HG03432 (cell line): ENCODE measurements at regions not wholly inside any gene's neighbourhood (a gene's known extent, or its start where the extent isn't known, plus 50 kb on each side); places are given as distances from the start of the nearest gene placed in this dataset.

Source experiments
- ATAC-seq: cut with Tn5 transposase; IDR thresholded peaks from one replicate; pipeline ENCODE4 v1.9.1; 2021; ENCODE audit warnings: mild to moderate bottlenecking, moderate library complexity; ENCODE audit not compliant: unreplicated experiment

DNA sequence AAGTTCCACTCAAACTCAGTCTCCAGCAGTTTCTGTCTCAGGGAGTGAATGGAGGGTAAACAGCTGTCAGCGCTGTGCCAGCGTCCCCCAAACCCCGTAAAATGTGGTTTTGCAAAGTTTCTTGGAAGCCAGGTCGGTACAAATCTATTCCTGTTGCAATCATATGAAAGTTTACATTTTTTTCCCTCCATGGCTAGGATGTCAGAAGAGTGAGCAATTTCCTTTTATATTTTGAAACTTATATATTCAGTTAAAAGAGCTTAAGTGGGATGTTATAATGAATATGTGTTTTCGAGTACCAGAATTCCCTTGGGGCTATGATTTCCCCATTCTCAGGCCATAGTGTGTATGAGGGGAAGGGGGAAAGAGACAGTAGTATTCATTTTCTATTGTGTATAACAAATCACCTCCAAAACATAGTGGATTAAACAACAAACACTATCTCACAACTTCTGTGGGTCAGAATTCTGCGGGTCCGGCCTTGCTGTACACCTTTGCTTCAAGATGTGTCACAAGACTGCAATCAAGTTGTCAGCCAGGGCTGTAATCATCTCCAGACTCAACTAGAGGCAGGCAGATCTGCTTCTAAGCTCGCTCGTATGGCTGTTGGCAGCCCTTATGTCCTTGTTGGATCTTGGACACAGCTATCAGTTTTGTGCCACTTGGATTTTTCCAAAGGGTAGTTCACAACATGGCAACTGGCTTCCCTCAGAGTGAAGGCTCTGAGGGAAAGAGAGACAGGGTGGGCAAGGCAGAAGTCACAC lies 107.4 kb downstream of the SNX18 start:
- ATAC-seq, result no peak

DNA sequence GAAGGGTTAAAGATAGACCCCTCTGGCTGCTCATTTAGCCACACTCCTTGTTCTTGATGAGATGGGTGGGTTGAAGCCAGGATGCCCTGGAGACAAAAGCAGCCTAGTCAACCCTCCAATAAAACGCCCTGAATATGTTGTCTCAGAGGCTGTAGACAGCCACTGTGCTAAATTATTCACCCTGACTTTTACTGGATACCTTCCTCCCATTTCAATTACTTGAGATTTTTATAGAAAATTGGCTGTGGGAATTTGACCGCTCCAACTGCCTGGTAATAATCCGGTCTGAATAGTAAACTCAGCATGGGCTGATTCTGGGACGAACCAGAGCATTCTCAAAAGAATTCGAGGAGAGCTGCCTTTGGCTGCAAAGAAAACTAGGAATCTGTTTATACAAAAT lies 104.2 kb downstream of the SNX18 start:
- no peak for ATAC-seq

DNA sequence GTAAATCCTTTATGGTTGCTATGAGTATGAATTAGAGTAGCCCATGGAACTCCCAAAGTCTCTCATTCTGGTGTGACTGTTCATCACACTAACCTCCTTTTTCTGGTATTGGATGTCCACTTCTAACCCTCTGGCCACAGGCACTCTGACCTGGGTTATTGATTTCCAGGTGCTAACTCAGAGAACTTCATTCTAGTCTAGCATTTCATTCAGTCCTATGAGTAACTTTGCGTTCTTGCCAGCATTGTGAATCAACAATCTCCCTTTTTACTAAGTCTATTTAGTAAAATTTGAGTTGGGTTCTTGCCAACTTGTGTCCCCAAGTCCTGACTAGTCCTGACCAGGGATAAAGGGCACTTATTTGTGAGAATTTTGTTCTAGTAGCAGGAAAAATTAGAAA lies 103.5 kb downstream of the SNX18 start:
- ATAC-seq, result no peak

DNA sequence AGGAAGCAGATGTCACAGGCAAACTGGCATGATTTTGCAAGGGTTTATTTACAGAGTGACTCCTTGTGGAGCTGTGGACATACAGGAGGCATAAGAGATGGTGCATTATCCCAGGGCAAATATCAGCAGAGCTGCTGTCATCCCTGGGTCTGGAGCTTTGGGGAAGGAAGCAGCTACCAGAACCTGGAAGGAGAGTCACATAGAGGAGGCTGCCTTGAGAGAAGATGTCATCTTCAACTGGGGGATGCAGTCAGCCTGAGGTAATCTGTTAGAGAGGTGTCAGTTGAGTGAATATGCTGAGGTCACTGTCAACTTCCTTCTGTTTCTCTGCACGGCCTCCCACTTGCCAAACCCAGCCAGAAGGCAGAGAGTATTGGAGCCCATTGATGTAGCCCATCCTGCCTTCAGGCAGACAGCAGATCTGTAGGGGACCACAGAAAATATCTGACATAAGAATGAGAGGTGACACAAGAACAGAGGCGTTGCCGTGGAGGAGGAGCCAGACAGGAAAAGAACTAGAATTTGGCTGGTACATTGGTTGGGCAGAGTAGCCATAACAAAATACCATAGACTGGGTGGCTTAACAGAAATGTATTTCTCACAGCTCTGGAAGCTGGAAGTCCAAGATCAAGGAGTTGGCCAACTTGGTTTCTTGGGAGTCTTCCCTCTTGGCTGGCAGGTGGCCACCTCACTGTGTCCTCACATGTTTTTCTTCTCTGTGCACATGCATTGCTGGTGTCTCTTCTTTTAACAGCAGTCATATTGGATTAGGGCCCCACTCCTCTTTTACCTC lies 102.8 kb downstream of the SNX18 start:
- ATAC-seq, result no peak

DNA sequence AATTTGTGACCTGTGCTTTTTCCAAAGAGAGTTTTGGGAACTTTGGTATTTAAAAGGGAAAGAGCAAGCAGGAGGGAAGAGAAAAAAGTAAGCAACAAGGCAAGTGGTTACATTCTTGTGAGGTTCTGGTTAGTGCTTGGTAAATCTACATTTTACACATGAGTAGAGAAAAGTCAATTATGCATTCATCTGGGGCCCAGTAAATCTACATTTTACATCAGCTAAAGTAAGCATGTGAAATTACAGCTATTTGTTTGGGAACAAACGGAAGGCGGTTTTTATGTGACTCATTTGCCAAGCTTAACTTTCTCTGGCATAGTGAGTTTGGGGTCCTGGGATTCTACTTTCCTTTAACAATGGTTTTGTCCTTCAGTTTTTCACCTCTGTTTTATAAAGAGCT lies 102.2 kb downstream of the SNX18 start:
- ATAC-seq, result no peak

DNA sequence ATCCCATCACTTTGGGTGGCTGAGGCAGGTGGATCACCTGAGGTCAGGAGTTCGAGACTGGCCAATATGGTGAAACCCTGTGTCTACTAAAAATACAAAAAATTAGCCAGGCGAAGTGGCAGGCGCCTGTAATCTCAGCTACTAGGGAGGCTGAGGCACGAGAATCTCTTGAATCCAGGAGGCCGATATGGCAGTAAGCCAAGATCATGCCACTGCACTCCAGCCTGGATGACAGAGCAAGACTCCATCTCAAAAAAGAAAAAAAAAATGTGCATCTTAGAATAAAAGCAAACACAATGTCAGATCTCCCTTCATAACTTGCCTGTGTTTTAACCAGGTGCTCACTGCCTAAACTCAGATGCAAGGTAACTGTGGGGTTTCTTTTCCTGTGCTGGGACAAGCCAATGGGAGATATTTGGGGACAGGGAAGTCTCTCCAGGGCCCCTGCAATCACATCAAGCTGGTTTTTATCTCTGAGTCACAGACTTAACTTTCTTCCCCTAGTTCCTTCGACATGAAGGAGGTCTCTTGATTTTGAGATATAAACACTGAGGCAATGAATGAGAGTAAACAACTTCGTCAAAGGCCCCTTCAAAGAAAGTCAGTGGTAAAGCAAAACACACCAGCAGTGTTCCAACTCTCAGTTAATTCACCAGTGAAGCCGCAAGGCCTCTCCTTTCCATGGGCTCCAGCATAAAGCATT lies 99.1 kb downstream of the SNX18 start:
- ATAC-seq, result no peak

DNA sequence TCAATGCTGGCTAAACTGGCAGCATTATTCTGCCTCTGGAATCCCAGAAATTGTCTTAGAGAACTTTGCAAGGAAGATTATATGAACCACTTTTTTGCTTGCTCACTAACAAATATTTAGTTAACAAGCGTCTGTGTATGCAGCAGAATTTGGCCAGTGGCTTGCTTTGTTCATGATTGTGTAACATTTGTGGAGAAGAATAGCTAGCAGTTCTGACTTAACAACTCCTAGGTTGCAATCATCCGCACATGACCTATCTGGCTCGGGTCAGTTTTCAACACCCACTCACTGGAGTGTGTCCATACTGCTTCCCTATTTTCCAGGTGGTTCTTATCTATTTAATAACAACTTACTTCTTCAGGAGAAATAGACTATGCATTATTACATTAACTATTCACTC lies 98.5 kb downstream of the SNX18 start:
- ATAC-seq, result no peak

DNA sequence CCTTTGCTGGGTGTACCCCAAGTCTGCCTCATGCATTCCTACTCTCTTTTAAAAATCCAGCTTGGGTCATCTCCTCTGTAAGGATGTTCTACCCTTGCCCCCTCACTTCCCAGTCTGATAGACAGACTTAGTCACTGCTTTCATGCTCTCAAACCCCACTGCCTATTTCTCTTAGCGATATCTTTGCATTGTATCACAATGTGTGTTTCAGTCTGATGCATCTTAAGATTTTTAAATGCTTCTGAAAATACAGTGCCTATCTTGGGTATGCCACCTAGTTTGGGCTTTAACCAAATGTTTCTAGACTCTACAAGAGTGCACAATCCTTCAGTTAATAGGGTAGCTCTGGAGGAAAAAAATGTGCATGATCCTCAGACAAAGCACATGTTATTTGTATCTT lies 97.8 kb downstream of the SNX18 start:
- ATAC-seq, result no peak

DNA sequence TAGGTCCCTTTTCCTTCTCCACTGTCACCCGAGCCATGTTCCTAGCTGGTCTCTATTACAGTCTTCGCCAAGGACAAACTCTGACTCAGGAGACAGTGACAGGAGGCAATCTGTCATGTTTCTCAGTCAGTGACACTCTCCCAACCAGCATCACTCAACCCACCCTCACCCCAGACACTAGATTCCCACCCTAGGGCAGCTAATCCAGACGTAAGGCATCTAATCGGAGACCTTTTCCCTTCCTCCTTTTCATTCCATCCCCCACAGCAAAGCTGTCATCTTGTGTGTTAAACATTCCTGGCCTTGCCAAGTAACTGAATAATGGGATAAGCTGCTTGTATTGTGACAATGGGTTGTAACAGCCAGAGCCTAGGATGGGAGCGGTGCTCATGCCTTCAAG lies 95.2 kb downstream of the SNX18 start:
- no peak for ATAC-seq

DNA sequence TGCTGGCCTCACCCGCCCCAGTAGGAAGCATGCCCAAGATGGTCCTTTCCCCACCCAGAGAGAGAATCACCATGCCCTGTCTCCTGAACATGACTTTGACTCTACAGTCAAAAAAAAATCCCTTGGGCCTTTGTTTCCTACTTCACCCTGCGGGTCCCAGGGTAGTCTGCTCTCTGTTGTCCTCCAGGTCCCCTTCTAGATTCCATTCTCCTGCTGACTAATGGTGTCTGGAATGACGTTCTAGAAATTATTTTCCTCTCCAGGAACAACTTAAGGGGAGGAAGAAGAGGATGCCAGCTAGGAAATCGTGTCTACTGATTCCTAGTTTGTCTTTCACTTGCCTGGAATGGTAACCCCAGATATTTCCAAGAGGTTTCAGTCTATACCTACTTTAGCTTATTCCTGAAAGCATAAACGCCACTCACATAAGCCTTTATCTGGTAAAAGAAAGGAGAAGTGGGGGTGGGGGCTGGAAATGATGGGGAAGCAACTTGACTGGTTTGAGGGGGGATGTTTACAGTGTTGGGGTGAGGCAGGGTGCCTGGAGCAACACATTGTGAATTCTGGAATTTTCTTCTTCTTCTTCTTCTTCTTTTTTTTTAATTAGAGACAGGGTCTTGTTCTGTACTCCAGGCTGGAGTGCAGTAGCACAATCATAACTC lies 93.9 kb downstream of the SNX18 start:
- no peak for ATAC-seq

DNA sequence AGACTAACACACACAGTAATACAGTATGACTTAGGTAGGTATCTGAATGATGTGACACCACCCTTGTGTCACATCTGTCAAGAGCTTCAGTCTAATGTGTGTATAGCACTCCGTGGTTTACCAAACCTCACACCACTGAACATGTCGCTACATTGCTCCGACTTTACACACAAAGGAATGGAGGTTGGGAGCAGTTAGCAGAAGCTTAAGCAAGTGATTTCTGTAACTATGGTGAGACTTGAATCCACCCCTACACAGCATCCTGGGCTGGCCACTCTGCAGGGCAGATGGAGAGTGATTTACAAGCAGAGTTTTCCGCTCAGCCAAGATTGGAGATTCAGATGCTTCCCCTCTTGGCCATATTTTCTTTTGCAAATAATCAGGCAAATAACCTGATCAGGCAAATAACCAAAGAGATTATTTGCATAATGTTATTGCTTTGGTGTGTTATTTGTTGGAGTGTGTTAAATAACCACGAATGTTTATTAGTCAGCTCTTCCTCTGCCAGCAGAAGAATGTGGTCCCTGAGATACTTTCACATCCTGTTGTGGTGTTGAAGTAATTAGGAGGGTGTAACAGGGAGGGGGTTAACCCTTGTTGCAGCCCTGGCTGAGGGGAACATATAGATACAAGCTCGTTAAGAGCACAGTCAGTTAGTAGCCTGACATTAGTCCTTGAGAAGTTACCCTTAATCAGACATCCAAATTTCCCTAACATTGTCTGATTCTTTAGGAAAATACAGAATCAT lies 92.8 kb downstream of the SNX18 start:
- ATAC-seq, result peak; percentile 98

DNA sequence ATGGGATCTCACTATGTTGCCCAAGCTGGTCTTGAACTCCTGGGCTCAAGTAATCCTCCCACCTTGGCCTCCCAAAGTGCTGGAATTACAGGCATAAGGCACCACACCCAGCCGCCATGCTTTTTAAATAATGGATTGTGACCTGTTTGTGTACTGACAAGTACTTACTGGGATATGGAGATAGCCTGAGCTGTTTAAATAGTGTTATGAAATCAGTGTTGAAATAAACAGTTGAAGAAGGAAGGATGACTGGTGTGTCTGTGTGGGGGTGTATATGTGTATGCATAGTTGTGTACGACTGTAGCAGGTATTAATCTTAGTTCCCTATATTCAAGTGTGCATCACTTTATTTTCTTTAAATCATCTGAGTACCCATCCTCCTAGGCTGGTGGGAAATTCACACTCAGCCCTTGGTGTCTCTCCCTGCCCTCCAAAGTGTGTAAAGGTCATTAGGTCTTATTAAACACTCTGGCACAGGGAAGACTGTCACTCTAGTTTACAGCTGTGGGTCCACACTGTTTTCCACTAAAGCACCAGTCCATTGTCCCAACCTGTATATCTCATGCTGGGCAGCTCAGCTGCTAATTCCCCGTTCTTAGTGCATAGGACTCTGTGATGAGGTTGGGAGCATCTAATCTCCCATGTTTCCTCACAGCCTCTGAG lies 91.0 kb downstream of the SNX18 start:
- no peak for ATAC-seq

DNA sequence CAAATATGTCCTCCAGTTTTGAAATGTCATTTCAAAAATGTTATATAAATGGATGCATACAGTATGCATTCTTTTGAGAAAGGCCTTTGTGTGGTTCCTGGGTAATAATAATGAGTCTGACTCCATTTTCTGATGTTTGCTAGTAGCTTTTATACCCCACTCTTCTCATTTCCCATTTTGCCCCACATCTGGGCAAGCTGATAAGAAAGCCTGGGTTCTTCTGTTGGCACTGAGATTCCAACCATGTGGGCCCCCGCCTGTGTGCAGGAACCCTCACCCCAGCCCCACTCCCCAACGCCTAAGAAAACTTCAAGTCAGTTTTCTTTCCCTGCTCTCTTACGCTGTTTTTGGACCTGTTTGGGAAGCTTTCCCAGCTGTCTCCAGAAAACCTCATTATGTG lies 89.4 kb downstream of the SNX18 start:
- no peak for ATAC-seq

DNA sequence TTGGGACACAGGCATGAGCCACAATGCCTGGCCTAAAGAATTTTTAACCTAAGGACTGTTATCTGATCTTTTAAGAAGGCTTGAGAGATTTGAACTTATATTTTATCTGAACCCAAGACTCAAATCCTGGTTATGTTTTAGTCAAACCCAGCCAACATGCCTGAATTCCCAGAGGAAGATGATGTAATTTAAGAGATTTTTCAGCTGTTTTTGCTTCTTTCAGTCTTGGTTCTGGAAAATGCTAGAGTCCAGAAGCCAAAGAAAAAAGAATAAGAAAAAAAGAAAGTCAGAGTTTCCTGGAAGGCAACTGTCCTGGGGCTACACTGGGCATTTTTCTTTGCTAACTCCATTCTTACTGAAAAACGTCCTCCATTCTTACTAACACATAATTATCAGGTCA lies 85.8 kb downstream of the SNX18 start:
- ATAC-seq, result no peak

DNA sequence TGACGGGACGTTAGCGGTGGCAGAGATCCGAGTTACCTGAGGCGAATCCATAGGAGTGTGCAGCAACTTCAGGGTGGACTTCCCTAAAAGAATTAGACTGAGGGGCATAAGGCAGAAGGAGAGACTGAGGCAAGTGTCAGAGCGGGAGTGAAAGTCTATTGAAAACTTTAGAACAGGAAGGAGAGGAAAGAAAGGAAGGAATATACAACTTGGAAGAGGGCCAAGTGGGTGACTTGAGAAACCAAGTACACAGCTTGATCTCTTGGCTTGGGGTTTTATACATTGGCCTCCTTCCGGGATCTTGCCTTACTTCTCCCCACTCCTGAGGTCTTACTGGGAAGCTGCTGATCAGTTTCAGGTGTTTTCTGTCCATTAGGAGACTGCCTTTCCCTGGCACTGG lies 84.9 kb downstream of the SNX18 start:
- no peak for ATAC-seq

DNA sequence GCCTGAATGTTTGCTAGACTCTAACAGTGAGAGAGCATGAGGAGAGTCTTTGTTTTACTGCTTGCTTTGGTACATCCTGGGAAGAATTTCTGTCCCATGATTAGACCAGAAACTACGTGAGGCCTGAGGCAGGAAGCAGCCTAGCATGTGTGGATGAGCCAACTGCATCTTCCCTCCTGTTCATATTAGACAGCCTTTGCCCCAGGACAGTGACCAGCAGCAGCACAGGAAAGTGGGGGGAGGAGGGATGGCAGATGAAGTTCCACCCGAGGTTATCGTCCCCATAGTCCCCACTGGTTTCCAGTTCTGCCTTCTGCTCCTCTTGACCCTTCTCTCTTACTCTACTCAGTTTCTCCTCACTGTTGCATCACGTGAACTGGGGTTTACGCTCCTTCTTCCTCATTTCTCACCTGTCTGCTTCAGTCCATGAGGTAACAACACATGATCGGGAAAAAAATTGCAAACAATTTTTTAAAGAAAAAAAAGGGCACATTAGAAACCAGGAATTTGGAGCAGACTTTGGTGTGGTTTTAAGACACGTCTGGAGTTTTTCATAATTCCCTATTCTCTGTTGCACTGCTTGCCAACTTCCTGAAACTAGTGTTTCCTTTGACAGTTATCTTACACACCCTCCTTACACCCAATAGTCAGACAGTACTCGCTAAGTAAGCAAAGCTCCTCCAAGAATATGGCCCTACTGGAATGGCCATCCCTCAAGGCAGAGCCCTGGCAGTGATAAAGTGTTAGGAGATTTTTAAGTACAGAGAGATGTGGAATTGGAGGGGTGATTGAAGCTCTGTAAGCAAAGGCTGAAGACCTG lies 84.1 kb downstream of the SNX18 start:
- ATAC-seq, result no peak
